Activated B cell treated with CpG ODN at 0.5 μM for 24 hours (primary cell): ENCODE measurements at regions not wholly inside any gene's neighbourhood (a gene's known extent, or its start where the extent isn't known, plus 50 kb on each side); places are given as distances from the start of the nearest gene placed in this dataset.

ENCODE experiments used
- ATAC-seq: fragments of 200-7000 bp; cut with Tn5 transposase; one replicate; pipeline ENCODE4 v1.10.0; 2021; ENCODE audit warnings: low read depth, mild to moderate bottlenecking, moderate library complexity
- CTCF ChIA-PET: fragments of 350-600 bp; sonication (Branson Sonifier 250); formaldehyde crosslinking; loops from one replicate; lab custom pipeline; 2021; ENCODE audit warnings: antibody characterized with exemption; lab: Charles Lee
- POLR2A ChIA-PET: fragments of 350-600 bp; sonication (Branson Sonifier 250); formaldehyde crosslinking; loops from one replicate; lab custom pipeline; 2021; ENCODE audit warnings: antibody characterized with exemption; lab: Charles Lee
- DNase-seq: peaks from one replicate; pipeline ENCODE4 v3.0.0; 2022
- H3K27ac Mint-ChIP-seq: one replicate; pipeline ENCODE4 v1.8.0; 2020; ENCODE audit warnings: mixed read lengths
- H3K27me3 Mint-ChIP-seq: one replicate; pipeline ENCODE4 v1.8.0; 2021; ENCODE audit warnings: mixed read lengths
- H3K36me3 Mint-ChIP-seq: one replicate; pipeline ENCODE4 v1.8.0; 2021; ENCODE audit warnings: low read depth, mixed read lengths
- H3K4me1 Mint-ChIP-seq: one replicate; pipeline ENCODE4 v1.8.0; 2021; ENCODE audit warnings: mixed read lengths
- H3K4me3 Mint-ChIP-seq: one replicate; pipeline ENCODE4 v1.8.0; 2020; ENCODE audit warnings: mild to moderate bottlenecking, mixed read lengths
- H3K9me3 Mint-ChIP-seq: one replicate; pipeline ENCODE4 v1.8.0; 2020; ENCODE audit warnings: mixed read lengths
- intact Hi-C: fragments of 100-400 bp; cut with micrococcal nuclease; formaldehyde crosslinking; loops from one replicate; pipeline ENCODE4 v1.15.1; 2024
- TF ChIP-seq, protein P1 (sequence below): fragments of 200-600 bp; IDR thresholded peaks from one replicate; pipeline ENCODE4 v1.8.0; 2022; ENCODE audit warnings: antibody characterized with exemption, mild to moderate bottlenecking

DNA sequence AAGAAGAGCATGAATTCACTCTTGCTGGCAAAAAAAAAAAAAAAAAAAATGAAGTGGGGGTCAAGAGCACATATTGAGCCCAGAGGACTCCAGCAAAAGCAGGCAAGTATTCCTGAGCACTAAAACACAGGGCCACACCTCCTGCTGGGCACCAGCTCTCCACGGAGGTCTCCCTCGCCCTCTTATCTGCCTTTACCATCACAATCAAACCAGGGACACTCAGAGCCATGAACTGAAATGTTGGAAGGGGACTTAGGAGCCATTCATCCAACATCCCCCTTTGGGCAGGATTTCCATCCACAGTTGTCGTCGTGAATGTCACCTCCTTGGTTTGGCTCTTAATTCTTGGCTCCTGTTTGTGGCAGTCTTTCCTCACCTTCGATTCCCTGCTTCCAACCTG lies 89.8 kb upstream of the GNAO1 start:
- intact Hi-C loops = no loop called here
- Mint-ChIP-seq H3K27me3 (peaks cover 14% of the 10 kb centered on the region), H3K9me3 (no peaks in the 10 kb centered on the region), H3K4me3 (no peak overlapping the region), H3K4me1 (no peaks in the 10 kb centered on the region), H3K36me3 (no peaks in the 10 kb centered on the region), H3K27ac (no peak overlapping the region)
- TF ChIP-seq, protein P1, sequence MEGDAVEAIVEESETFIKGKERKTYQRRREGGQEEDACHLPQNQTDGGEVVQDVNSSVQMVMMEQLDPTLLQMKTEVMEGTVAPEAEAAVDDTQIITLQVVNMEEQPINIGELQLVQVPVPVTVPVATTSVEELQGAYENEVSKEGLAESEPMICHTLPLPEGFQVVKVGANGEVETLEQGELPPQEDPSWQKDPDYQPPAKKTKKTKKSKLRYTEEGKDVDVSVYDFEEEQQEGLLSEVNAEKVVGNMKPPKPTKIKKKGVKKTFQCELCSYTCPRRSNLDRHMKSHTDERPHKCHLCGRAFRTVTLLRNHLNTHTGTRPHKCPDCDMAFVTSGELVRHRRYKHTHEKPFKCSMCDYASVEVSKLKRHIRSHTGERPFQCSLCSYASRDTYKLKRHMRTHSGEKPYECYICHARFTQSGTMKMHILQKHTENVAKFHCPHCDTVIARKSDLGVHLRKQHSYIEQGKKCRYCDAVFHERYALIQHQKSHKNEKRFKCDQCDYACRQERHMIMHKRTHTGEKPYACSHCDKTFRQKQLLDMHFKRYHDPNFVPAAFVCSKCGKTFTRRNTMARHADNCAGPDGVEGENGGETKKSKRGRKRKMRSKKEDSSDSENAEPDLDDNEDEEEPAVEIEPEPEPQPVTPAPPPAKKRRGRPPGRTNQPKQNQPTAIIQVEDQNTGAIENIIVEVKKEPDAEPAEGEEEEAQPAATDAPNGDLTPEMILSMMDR = no peak
- DNase-seq (no peak), ATAC-seq (no peak)
- CTCF ChIA-PET = no interaction called here
- POLR2A ChIA-PET = no interaction called here

DNA sequence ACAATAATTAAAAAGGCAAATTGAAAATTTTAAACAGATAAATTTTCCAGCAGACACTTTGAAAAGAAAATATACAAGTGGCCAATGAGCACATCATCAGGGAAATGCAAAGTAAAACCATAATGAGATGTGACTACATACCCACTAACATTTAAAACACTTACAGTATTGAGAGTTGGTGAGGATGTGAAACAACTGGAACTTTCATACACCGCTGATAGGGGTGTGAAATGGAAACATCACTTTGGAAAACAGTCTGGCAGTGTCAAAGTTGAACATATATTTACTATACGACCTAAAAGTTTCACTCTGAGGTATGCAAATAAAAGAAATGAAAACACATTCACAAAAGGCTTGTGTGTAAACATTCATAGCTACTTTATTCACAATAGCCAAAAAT lies 94.0 kb upstream of the GNAO1 start:
- no peak overlapping the region for H3K27ac Mint-ChIP-seq
- peaks cover 14% of the 10 kb centered on the region for H3K27me3 Mint-ChIP-seq
- POLR2A ChIA-PET = no interaction called here
- H3K4me3 Mint-ChIP-seq = no peak overlapping the region
- CTCF ChIA-PET = no interaction called here
- ATAC-seq (no peak), DNase-seq (no peak)
- TF ChIP-seq, protein P1 = no peak
- H3K36me3 Mint-ChIP-seq = no peaks in the 10 kb centered on the region
- intact Hi-C loops = no loop called here
- no peaks in the 10 kb centered on the region for H3K9me3 Mint-ChIP-seq
- no peaks in the 10 kb centered on the region for H3K4me1 Mint-ChIP-seq

DNA sequence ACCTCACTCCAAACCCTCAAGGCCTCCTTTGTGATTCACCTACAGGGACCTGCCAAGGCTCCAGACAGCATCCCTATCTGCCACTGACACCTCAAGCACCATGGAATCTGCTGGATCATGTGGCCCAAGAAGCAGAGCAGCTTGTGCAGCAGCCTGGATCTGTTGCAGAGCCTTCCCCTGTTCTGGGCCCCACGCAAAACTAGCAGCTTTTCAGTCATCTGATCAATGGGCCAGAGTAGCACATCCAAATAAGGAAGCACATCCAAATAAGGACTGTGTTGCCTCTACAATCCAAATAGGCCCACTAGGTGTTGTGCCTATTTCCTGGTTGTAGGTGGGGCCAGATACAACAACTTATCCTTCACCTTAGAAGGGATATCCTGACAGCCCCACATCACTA lies 97.1 kb upstream of the GNAO1 start:
- DNase-seq (no peak), ATAC-seq (no peak)
- POLR2A ChIA-PET = no interaction called here
- TF ChIP-seq, protein P1 = no peak
- no peak overlapping the region for H3K4me3 Mint-ChIP-seq
- no peaks in the 10 kb centered on the region for H3K36me3 Mint-ChIP-seq
- H3K9me3 Mint-ChIP-seq = no peaks in the 10 kb centered on the region
- H3K27ac Mint-ChIP-seq = no peak overlapping the region
- intact Hi-C loops = no loop called here
- CTCF ChIA-PET = no interaction called here
- H3K27me3 Mint-ChIP-seq = peaks cover 8% of the 10 kb centered on the region
- H3K4me1 Mint-ChIP-seq = no peaks in the 10 kb centered on the region

DNA sequence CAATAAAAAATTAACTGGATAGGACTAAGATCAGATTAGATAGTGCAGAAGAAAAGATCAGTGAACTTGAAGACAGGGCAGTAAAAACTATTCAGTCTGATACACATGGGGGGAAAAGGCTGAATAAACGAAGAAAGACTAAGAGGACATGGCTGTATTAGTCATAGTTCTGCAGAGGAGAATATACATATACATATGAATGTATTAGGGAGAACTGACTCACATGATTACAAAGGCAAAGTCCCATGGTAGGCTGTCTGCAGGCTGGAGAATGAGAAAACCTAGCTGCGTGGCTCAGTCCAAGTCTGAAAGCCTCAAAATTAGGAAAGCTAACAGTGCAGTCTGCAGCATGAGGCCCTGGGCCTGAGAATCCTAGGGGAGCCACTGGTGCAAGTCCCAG lies 98.2 kb upstream of the GNAO1 start:
- no peak for ATAC-seq
- H3K4me3 Mint-ChIP-seq = no peak overlapping the region

DNA sequence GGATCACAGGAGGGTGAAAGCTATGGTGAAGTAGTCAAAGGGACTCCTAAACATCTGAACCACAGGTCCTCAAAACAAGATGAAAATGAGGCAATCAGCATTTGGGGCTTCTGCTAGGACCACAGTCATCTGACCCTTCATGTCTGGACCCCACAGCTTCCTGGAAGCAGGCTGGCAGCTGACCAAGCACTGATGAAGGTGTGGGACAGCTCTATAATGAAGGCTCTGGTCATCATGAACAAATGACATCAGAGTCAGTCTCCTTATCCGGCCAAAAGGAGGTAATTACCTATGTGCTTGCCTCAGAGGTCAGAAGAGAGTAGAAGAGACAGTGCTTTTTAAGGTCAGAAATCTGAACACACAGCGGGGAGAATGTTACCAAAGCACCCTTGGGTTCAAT lies 101.2 kb upstream of the GNAO1 start:
- no peaks in the 10 kb centered on the region for H3K9me3 Mint-ChIP-seq
- no peaks in the 10 kb centered on the region for H3K36me3 Mint-ChIP-seq
- H3K27ac Mint-ChIP-seq = no peak overlapping the region
- H3K4me1 Mint-ChIP-seq = no peaks in the 10 kb centered on the region
- ATAC-seq (no peak), DNase-seq (no peak)
- POLR2A ChIA-PET = no interaction called here
- TF ChIP-seq, protein P1 = no peak
- H3K27me3 Mint-ChIP-seq = peaks cover 7% of the 10 kb centered on the region
- CTCF ChIA-PET = no interaction called here
- H3K4me3 Mint-ChIP-seq = no peak overlapping the region
- intact Hi-C loops = no loop called here

More for the DNA sequence above, 98.2 kb upstream of the GNAO1 start:
- H3K27ac Mint-ChIP-seq = no peak overlapping the region
- ChIA-PET POLR2A (no interaction called here), CTCF (no interaction called here)
- TF ChIP-seq, protein P1 = no peak
- DNase-seq = no peak
- intact Hi-C loops = no loop called here
- no peaks in the 10 kb centered on the region for H3K36me3 Mint-ChIP-seq
- peaks cover 5% of the 10 kb centered on the region for H3K27me3 Mint-ChIP-seq
- no peaks in the 10 kb centered on the region for H3K9me3 Mint-ChIP-seq
- no peaks in the 10 kb centered on the region for H3K4me1 Mint-ChIP-seq
